Natural killer cell treated with Interleukin-12 subunit alpha and Interleukin-12 subunit beta and Interleukin-15 and Interleukin-18, amount 100 ng/mL, for 72 hours (primary cell): ENCODE measurements at regions not wholly inside any gene's neighbourhood (a gene's known extent, or its start where the extent isn't known, plus 50 kb on each side); places are given as distances from the start of the nearest gene placed in this dataset.

Experiments
- ATAC-seq, 2 donors: fragments of 150-1000 bp; cut with Tn5 transposase in 1 of 2; sonication (Bioruptor Pico), chemical (Tn5 transposase) in 1 of 2; 2 replicates each; pipeline ENCODE4 v1.10.0; 2021
- DNase-seq: peaks from one replicate; pipeline ENCODE4 v3.0.0; 2022; ENCODE audit warnings: low spot score
- H3K27ac Mint-ChIP-seq, 2 donors: 1 replicate in 1 of 2; 2 replicates in 1 of 2; pipeline ENCODE4 v1.8.0; 2022; ENCODE audit warnings: mixed read lengths in 2 of 2, mild to moderate bottlenecking in 1 of 2, moderate library complexity in 1 of 2
- H3K27me3 Mint-ChIP-seq, 2 donors: 1 replicate in 1 of 2; 2 replicates in 1 of 2; pipeline ENCODE4 v1.8.0; 2022; ENCODE audit warnings: mixed read lengths in 2 of 2
- H3K36me3 Mint-ChIP-seq: one replicate; pipeline ENCODE4 v1.8.0; 2022; ENCODE audit warnings: mixed read lengths
- H3K4me1 Mint-ChIP-seq, 2 donors: 1 replicate in 1 of 2; 2 replicates in 1 of 2; pipeline ENCODE4 v1.8.0; 2022; ENCODE audit warnings: low read depth in 2 of 2, mixed read lengths in 2 of 2, mild to moderate bottlenecking in 1 of 2
- H3K4me3 Mint-ChIP-seq: one replicate; pipeline ENCODE4 v1.8.0; 2022; ENCODE audit warnings: mixed read lengths
- H3K9me3 Mint-ChIP-seq: 2 replicates; pipeline ENCODE4 v1.8.0; 2022; ENCODE audit warnings: mixed read lengths

- DNase-seq (no peak), ATAC-seq (no peak)
- no peak overlapping the region for H3K4me3 Mint-ChIP-seq
- no peaks in the 10 kb centered on the region for H3K36me3 Mint-ChIP-seq
- no peaks in the 10 kb centered on the region for H3K4me1 Mint-ChIP-seq
- H3K9me3 Mint-ChIP-seq, result peaks cover 3% of the 10 kb centered on the region
- no peaks in the 10 kb centered on the region for H3K27me3 Mint-ChIP-seq
- no peak overlapping the region for H3K27ac Mint-ChIP-seq
These were observed 836.0 kb upstream of the CDH2 start for GRCh38 chr18:29012883-29013465.

DNA sequence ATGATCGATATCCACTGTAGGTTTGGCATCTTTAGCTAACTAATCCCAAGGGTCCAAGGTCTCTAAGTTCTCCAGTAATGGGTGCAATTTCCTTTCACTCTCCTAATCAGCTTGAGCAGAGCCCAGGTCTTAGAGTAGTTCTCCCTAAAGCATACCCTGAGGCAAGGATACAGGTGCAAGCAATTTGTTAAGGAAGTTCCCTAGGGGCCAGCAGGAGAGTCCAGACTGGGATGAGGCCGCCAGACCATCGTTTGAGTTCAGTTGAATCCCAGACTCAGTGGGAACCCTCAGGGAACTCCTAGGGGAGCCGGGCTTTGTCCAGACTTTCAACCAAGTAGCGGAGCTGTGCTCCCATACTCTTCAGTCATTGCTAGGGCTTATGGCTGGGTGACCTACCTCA lies 835.4 kb upstream of the CDH2 start:
- Mint-ChIP-seq H3K36me3 (no peaks in the 10 kb centered on the region), H3K9me3 (peaks cover 3% of the 10 kb centered on the region), H3K27me3 (no peaks in the 10 kb centered on the region), H3K4me3 (no peak overlapping the region), H3K4me1 (no peaks in the 10 kb centered on the region), H3K27ac (no peak overlapping the region)
- ATAC-seq (no peak), DNase-seq (no peak)

- Mint-ChIP-seq H3K4me1 (no peaks in the 10 kb centered on the region), H3K4me3 (no peak overlapping the region), H3K27ac (no peak overlapping the region), H3K27me3 (no peaks in the 10 kb centered on the region), H3K36me3 (no peaks in the 10 kb centered on the region), H3K9me3 (peaks cover 5% of the 10 kb centered on the region)
- DNase-seq (no peak), ATAC-seq (no peak)
These were observed 832.4 kb upstream of the CDH2 start for GRCh38 chr18:29009250-29009803.

- no peaks in the 10 kb centered on the region for H3K27me3 Mint-ChIP-seq
- no peaks in the 10 kb centered on the region for H3K36me3 Mint-ChIP-seq
- H3K4me1 Mint-ChIP-seq, result no peaks in the 10 kb centered on the region
- no peak overlapping the region for H3K27ac Mint-ChIP-seq
- peaks cover 5% of the 10 kb centered on the region for H3K9me3 Mint-ChIP-seq
- H3K4me3 Mint-ChIP-seq, result no peak overlapping the region
- ATAC-seq (no peak), DNase-seq (no peak)
These were observed 831.9 kb upstream of the CDH2 start for GRCh38 chr18:29008809-29009208.

DNA sequence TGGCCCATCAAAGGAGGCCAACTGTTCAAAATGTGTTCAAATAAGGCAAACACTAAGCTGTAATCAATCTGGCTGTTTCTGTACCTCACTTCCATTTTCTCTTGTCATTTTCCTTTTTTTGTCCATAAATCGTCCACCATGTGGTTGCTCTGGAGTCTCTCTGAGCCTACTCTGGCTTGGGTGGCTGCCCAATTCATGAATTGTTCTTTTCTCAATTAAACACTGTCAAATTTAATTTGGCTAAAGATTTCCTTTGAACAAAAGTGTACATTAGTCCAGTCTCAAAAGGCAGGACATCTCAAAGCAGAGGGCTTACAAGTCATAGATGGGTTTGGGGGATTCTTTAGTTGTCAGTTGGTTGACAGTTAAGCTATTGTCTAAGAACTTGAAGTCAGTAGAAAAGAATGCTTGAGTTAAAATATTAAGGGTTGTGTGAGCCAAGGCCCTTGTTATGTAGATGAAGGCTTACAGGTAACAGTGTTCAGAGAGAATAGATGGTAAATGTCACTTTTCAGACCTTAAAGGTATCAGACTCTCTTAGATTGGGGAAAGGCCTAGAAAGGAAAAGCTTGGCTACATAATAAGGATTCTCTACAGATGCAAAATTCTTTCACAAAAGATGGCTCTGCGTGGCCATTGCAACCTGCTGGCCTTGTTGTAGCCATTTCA lies 831.2 kb upstream of the CDH2 start:
- no peaks in the 10 kb centered on the region for H3K36me3 Mint-ChIP-seq
- H3K4me3 Mint-ChIP-seq, result no peak overlapping the region
- no peak for ATAC-seq

DNA sequence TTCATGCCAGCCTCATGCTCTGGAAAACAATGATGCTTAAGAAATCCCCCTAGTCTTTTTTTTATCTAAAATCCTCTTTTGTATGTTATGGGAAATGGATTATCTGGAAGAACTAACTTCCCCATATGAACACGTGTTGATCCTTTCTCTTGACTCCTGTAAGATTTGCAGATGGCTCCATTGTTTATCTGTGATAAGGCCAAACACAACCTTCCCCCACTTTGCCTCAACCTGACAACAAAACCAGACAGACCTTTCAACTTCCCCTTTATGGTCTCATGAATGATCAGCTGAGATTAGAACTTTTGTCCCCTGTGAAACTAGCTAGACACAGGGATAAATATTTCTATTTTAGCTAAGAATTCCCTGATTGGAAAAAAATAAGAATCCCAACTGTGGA lies 828.0 kb upstream of the CDH2 start:
- no peak overlapping the region for H3K27ac Mint-ChIP-seq
- ATAC-seq (no peak), DNase-seq (no peak)
- peaks cover 6% of the 10 kb centered on the region for H3K9me3 Mint-ChIP-seq
- H3K4me1 Mint-ChIP-seq, result no peaks in the 10 kb centered on the region
- no peaks in the 10 kb centered on the region for H3K27me3 Mint-ChIP-seq
- H3K36me3 Mint-ChIP-seq, result no peaks in the 10 kb centered on the region
- no peak overlapping the region for H3K4me3 Mint-ChIP-seq

More for the DNA sequence above, 831.2 kb upstream of the CDH2 start:
- no peak for DNase-seq
- Mint-ChIP-seq H3K9me3 (peaks cover 5% of the 10 kb centered on the region), H3K27me3 (no peaks in the 10 kb centered on the region), H3K27ac (no peak overlapping the region), H3K4me1 (no peaks in the 10 kb centered on the region)

DNA sequence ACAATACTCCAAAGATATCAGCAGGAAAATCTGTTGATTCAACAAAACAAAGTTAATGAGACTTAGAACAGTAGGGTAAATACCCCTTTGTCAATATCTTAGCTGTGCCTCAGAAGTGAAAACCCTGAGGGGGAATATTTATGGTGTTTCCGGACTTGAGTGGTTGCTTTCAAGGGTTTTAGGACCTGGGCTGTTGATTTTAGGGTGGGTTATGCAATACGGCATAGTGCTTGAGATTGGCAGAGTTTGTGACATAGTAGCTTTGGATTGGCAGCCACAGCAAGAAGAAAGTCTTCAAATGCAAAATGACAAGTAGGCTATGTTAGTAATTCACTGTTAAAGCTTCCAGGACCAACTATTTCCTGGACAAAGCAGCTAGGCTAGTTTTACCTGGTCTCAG lies 826.3 kb upstream of the CDH2 start:
- H3K9me3 Mint-ChIP-seq, result peaks cover 6% of the 10 kb centered on the region
- H3K36me3 Mint-ChIP-seq, result no peaks in the 10 kb centered on the region
- ATAC-seq, result no peak
- no peaks in the 10 kb centered on the region for H3K4me1 Mint-ChIP-seq
- no peak overlapping the region for H3K4me3 Mint-ChIP-seq
- H3K27me3 Mint-ChIP-seq, result no peaks in the 10 kb centered on the region
- no peak for DNase-seq
- no peak overlapping the region for H3K27ac Mint-ChIP-seq

DNA sequence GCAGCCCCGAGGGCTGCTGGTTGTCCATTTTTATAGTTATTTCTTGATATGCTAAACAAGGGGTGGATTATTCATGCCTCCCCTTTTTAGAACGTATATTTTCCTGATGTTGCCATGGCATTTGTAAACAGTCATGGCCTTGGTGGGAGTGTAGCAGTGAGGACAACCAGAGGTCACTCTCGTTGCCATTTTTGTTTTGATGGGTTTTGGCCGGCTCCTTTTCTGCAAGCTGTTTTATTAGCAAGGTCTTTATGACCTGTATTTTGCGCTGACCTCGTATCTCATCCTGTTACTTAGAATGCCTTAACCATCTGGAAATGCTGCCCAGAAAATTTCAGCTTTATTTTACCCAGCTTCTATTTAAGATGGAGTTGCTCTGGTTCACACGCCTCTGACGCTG lies 825.8 kb upstream of the CDH2 start:
- no peak overlapping the region for H3K4me3 Mint-ChIP-seq
- no peak overlapping the region for H3K27ac Mint-ChIP-seq
- DNase-seq, result no peak
- H3K4me1 Mint-ChIP-seq, result no peaks in the 10 kb centered on the region
- H3K9me3 Mint-ChIP-seq, result peaks cover 6% of the 10 kb centered on the region
- ATAC-seq, result no peak
- no peaks in the 10 kb centered on the region for H3K36me3 Mint-ChIP-seq
- H3K27me3 Mint-ChIP-seq, result no peaks in the 10 kb centered on the region

DNA sequence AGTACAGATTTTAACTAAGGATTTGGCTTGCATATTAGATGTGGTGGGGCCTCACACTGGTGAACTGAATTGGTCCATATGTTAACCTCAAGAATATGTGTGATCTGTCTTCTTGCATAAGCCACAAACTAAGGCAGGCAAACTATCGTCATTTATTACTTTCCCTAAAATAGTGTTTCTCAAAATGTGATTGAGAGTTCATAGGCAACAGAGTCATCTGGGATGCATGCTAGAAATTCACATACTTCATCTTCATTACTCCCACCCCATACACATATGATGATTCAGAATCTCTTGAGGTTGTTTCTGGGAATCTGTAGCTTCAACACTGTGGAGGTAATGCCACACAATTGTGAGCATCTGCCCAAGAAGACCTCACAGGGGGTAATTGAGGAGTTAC lies 822.8 kb upstream of the CDH2 start:
- no peaks in the 10 kb centered on the region for H3K36me3 Mint-ChIP-seq
- H3K4me1 Mint-ChIP-seq, result no peaks in the 10 kb centered on the region
- DNase-seq (no peak), ATAC-seq (no peak)
- peaks cover 4% of the 10 kb centered on the region for H3K9me3 Mint-ChIP-seq
- no peak overlapping the region for H3K4me3 Mint-ChIP-seq
- H3K27ac Mint-ChIP-seq, result no peak overlapping the region
- H3K27me3 Mint-ChIP-seq, result no peaks in the 10 kb centered on the region

DNA sequence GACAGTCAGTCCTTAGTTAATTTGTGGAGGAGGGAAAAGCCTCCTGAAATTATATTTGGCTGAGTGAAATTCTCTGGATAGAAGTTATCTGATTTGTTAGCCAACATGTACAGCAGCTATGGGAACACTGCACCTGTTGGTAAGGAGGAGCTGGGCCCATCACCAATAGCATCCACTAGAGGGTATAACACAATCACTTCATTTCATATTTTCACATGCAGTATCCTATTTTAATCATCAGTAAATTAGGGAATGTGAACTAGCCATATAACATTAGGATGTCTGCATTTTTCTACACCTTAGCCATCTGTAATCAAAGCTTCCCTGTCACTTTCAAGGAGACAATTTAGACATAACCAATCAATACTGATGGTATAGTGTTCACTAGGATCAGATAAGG lies 818.4 kb upstream of the CDH2 start:
- ATAC-seq (no peak), DNase-seq (no peak)
- Mint-ChIP-seq H3K9me3 (peaks cover 3% of the 10 kb centered on the region), H3K36me3 (no peaks in the 10 kb centered on the region), H3K27me3 (no peaks in the 10 kb centered on the region), H3K4me3 (no peak overlapping the region), H3K27ac (no peak overlapping the region), H3K4me1 (no peaks in the 10 kb centered on the region)

DNA sequence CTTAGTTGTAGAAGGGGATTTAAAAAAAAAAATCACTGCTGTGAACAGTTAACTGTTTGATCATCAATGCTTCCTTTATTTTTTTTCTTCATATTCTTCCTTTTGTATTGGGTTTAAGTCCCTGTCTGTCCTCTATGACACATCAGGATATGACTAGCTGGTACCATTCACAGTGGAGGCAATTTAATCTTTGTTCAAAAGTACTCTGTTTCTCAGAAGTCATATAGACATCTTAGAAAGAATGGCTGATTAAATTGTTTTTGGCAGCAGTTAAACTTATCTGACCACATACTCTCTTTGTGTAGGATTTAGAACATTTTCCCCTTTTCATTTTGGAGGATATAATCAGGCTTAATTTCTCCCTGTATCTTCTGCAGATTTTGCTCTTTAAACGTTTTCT lies 807.8 kb upstream of the CDH2 start:
- Mint-ChIP-seq H3K4me1 (no peaks in the 10 kb centered on the region), H3K27me3 (no peaks in the 10 kb centered on the region), H3K9me3 (no peaks in the 10 kb centered on the region), H3K36me3 (no peaks in the 10 kb centered on the region), H3K27ac (no peak overlapping the region), H3K4me3 (no peak overlapping the region)
- DNase-seq (no peak), ATAC-seq (no peak)

- no peak for ATAC-seq
- H3K4me1 Mint-ChIP-seq, result no peaks in the 10 kb centered on the region
- no peak for DNase-seq
- H3K9me3 Mint-ChIP-seq, result peaks cover 10% of the 10 kb centered on the region
- H3K27me3 Mint-ChIP-seq, result no peaks in the 10 kb centered on the region
- no peak overlapping the region for H3K27ac Mint-ChIP-seq
- H3K4me3 Mint-ChIP-seq, result no peak overlapping the region
- H3K36me3 Mint-ChIP-seq, result peaks cover 5% of the 10 kb centered on the region
These were observed 797.6 kb upstream of the CDH2 start for GRCh38 chr18:28974504-28974903.

DNA sequence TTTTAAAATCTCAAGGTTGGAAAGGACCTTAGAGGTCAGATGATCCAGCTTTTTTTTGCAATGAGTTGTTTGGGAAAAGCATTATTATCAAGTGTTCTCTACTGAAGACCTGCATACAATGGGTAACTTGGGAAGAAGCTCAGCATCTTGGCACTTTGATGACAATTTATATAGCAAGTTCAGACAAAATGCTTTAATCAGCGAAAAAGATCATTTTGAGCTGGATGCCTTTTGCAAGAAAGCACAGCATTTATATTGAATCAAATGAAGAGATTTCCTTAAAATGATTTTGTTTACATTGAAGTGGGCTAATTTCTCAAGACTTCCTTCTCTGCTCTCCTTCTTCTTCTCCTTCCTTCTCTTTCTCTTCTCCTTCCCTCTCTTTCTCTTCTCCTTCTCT lies 796.4 kb upstream of the CDH2 start:
- no peak overlapping the region for H3K4me3 Mint-ChIP-seq
- no peaks in the 10 kb centered on the region for H3K27me3 Mint-ChIP-seq
- peaks cover 10% of the 10 kb centered on the region for H3K9me3 Mint-ChIP-seq
- ATAC-seq (no peak), DNase-seq (no peak)
- H3K36me3 Mint-ChIP-seq, result peaks cover 5% of the 10 kb centered on the region
- H3K4me1 Mint-ChIP-seq, result no peaks in the 10 kb centered on the region
- no peak overlapping the region for H3K27ac Mint-ChIP-seq

DNA sequence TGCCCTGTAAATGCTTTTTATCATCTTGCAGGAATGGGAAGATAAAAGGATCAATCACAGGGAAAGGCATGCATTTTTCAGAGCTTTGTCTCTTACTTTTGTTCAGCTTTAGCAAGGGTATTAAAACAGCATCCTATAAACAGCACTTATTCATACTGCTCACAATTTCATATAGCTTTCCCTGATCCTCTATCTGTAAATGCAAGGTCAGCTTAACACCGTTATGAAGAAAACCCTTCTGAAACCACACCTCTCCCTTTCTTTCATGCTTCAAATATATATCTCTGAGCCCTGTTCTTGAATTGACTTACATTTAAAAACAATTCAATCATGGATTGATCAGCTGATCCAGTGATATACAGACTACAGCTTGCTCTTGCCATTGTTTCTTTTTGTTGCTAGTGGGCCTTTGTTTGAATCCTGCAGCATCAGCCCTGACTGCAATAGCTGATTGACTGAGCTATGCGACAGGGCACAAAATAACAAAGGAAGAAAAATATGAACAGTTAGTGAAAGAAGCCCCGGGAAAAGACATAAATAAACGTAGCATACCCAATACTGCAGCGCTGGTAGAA lies 795.5 kb upstream of the CDH2 start:
- Mint-ChIP-seq H3K27me3 (no peaks in the 10 kb centered on the region), H3K9me3 (peaks cover 9% of the 10 kb centered on the region), H3K4me3 (no peak overlapping the region), H3K4me1 (no peaks in the 10 kb centered on the region), H3K36me3 (peaks cover 5% of the 10 kb centered on the region), H3K27ac (no peak overlapping the region)
- no peak for ATAC-seq
- DNase-seq, result no peak
